Omental fat pad (tissue), 3 donors: ENCODE measurements at regions not wholly inside any gene's neighbourhood (a gene's known extent, or its start where the extent isn't known, plus 50 kb on each side); places are given as distances from the start of the nearest gene placed in this dataset.
A peak's percentile ranks its signal among the peaks of the same experiment; 100 is the strongest.

Source experiments
- ATAC-seq: fragments of 150-250 bp; one replicate; pipeline ENCODE4 v1.9.1; 2016; ENCODE audit warnings: mild to moderate bottlenecking, moderate library complexity; ENCODE audit not compliant: low FRiP score
- DNase-seq: peaks from one replicate; pipeline ENCODE4 v3.0.0-alpha.2; 2019; ENCODE audit warnings: low spot score
- CTCF ChIP-seq, 3 donors: fragments of 450-650 bp; IDR thresholded peaks; one replicate each; pipeline ENCODE4 v1.5.1; 2016 to 2017; ENCODE audit warnings: antibody characterized with exemption in 3 of 3, mild to moderate bottlenecking in 3 of 3, moderate library complexity in 2 of 3

DNA sequence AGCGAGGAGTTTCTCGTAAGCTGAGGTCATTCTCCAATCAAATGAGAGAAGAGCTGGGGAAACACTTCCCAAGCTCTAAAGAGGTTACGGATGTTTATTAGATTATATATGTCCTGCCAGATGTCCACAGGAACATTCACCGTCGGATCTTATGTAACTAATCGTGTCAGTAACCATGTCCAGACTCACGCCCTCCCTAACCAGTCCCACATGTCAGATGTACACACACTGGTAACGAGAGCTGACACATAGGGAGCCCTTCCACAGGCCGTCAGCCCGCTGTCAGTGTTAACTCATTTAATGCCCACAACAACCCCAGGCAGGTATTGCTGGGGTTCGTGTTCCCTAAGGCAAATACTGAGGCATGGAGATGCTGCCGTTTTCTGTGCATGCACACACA, 223.7 kb upstream of the RTL1 start:
- DNase-seq (peak; percentile 5), ATAC-seq (no peak)
- no peak for TF ChIP-seq CTCF (IDR thresholded peaks at IDR 0.05)

DNA sequence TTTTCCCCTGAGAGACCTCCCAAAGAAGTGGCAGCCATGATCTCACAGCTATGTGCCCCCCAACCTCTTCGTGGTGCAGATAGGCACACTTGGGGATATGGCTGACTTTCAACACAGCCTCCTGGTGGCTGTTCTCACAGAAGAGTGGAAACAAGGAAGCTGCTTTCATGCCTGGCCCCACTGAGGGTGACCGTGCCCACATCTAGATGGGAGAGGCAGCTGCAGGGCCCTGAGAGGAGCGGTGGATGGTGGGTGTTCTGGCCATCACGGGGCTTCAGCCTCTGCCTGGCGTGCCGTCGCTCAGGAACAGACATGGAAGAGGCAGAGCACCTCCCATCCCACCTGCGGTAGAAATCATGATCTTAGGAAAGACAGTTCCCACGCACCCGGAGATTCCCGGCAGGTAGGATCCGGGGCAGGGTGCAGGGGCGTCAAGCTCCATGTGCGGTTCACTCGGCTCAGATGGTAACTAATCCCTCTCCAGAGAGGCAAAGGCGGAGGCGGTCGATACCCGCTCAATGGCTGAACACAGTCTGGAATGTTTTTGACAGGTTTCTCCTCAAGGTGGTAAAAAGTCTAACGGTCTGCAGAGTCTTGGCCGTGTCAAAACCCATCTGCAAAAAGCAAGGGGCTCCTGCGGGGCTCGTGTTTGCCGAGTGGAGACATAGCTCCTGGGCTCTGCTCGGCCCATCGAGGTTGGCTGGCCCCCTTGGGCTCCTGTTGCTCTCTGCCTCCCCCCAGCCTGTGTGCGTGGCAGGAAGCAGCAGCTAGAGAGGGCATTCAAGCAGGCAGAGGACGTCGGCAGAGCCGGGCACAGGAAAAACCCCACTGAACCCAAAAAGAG, 225.2 kb upstream of the RTL1 start:
- DNase-seq, result no peak
- no peak for ATAC-seq
- no peak for TF ChIP-seq CTCF (IDR thresholded peaks at IDR 0.05)

DNA sequence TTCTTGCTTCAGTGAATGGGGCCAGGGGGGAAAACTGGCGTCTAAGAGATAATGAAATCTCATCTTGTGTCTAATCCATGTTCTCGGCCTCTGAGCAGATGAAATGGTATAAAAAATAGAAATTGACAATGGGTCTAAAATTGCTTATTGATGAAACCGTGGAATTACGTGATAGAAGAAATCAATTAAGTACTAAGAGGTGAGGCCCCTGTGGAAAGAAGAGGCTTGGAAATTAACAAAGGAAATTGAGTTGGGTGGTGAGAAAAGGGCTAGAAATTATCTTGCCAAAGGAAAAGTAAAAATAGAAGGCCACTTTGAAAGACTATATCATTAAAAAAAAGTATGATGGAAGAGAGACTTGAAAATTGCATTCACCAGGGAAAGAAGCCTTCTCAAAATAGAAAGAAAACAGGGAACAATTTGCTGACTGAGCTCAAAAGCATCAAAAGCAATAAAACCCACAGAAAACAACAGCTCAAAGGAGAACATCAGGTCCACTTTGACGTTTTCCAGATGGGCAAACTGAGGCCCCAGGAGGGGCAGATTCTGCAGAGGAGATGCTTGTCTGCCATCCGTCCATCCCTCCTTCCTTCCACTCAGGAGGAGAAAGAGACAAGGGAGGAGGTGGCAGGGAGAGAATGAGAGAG, 226.1 kb upstream of the RTL1 start:
- ATAC-seq, result no peak
- no peak for DNase-seq
- TF ChIP-seq CTCF (IDR thresholded peaks at IDR 0.05), result no peak

- no peak for ATAC-seq
- no peak for TF ChIP-seq CTCF (IDR thresholded peaks at IDR 0.05)
- DNase-seq, result no peak
These were observed 227.3 kb upstream of the RTL1 start for GRCh38 chr14:101130861-101131260.

DNA sequence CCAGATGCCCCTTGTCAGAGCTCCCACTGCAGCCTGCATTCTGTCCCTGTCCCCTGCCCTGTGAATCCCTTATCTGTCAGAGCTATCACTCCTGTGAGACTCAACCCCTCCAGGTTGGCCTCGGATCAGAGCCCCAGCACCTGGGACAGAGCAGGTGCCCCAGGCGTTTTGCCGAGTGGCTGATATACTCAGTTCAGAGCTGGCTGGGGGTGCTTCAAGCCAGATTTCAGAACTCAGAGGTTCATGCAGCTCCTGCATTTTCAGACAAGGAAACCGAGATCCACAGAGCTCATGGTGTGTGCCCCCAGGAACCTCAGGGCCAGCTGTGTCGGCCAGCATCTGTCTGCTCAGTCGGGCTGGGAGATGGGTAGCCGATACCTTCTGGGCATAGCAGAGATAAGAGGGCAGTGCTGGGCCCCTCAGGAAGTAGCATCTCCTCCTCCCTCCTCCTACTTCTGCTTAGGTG, 228.0 kb upstream of the RTL1 start:
- no peak for TF ChIP-seq CTCF (IDR thresholded peaks at IDR 0.05)
- DNase-seq (no peak), ATAC-seq (no peak)

DNA sequence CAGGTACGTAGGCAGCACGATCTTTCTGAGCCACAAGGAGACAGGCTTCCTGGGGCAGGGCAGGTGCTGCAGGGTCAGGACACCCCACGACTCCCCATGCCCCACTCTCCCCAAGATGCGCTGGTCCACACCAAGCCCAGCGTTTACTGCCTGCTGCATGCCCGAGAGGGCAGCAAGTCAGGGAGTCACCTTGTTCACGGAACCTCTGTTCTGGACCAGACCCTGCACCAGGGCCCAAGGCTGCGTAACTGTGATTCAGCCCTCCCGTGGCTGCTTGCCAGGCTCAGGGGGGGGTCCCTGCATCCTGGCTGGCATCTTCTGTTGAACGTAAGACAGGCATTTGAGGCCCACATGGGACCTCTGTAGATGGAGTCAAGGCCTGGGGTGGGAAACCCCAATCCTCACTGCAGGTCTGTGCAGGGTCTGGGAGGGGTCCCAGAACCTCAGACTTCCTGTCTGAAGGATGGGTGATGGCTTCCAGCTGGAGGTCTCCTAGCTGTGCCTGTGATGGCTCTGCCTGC, 228.6 kb upstream of the RTL1 start:
- DNase-seq (no peak), ATAC-seq (no peak)
- no peak for TF ChIP-seq CTCF (IDR thresholded peaks at IDR 0.05)
